ENCODE measurements at regions not wholly inside any gene's neighbourhood (a gene's known extent, or its start where the extent isn't known, plus 50 kb on each side); places are given as distances from the start of the nearest gene placed in this dataset.

- DNase-seq (ENCODE audit: extremely low read depth in 1 of 2, low read depth in 1 of 2): no peak
These were observed 379.5 kb upstream of the SEMA6D start for GRCh38 chr15:47337836-47338235.

- DNase-seq (ENCODE audit: extremely low read depth in 1 of 2, low read depth in 1 of 2): no peak
These were observed 378.5 kb upstream of the SEMA6D start for GRCh38 chr15:47338771-47339170.

GRCh38 chr15:47339800-47340570, 377.3 kb upstream of the SEMA6D start:
- no peak for DNase-seq (ENCODE audit: extremely low read depth in 1 of 2, low read depth in 1 of 2)

GRCh38 chr15:47340571-47340920, 376.8 kb upstream of the SEMA6D start:
- DNase-seq (ENCODE audit: extremely low read depth in 1 of 2, low read depth in 1 of 2): no peak

GRCh38 chr15:47349179-47349578, 368.1 kb upstream of the SEMA6D start:
- no peak for DNase-seq (ENCODE audit: extremely low read depth in 1 of 2, low read depth in 1 of 2)

- no peak for DNase-seq (ENCODE audit: extremely low read depth in 1 of 2, low read depth in 1 of 2)
These were observed 365.8 kb upstream of the SEMA6D start for GRCh38 chr15:47351501-47351900.

GRCh38 chr15:47352217-47352616, 365.1 kb upstream of the SEMA6D start:
- DNase-seq (ENCODE audit: extremely low read depth in 1 of 2, low read depth in 1 of 2): no peak

GRCh38 chr15:47355759-47356158, 361.5 kb upstream of the SEMA6D start:
- DNase-seq (ENCODE audit: extremely low read depth in 1 of 2, low read depth in 1 of 2): no peak

GRCh38 chr15:47356297-47356696, 361.0 kb upstream of the SEMA6D start:
- DNase-seq (ENCODE audit: extremely low read depth in 1 of 2, low read depth in 1 of 2): no peak

DNA sequence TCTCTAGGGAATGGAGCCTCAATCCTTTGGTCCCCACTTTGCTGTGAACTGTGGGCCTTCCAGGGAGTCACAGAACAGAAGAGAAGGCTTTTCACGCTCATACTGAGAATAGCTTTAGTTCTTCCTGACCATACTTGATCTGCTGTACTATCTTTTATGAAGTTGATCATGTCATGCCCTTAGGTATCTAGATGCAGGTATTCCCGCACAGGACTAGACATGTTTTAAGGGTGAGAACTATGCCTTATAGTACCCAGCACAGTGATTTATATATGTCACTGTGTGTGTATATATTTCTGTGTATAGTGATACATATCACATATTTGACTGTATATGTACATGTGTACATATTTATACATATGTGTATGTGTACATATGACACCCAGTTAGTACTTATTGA, 358.4 kb upstream of the SEMA6D start:
- DNase-seq (ENCODE audit: extremely low read depth in 1 of 2, low read depth in 1 of 2): no peak

- DNase-seq (ENCODE audit: extremely low read depth in 1 of 2, low read depth in 1 of 2): no peak
These were observed 357.0 kb upstream of the SEMA6D start for GRCh38 chr15:47360305-47360704.

DNA sequence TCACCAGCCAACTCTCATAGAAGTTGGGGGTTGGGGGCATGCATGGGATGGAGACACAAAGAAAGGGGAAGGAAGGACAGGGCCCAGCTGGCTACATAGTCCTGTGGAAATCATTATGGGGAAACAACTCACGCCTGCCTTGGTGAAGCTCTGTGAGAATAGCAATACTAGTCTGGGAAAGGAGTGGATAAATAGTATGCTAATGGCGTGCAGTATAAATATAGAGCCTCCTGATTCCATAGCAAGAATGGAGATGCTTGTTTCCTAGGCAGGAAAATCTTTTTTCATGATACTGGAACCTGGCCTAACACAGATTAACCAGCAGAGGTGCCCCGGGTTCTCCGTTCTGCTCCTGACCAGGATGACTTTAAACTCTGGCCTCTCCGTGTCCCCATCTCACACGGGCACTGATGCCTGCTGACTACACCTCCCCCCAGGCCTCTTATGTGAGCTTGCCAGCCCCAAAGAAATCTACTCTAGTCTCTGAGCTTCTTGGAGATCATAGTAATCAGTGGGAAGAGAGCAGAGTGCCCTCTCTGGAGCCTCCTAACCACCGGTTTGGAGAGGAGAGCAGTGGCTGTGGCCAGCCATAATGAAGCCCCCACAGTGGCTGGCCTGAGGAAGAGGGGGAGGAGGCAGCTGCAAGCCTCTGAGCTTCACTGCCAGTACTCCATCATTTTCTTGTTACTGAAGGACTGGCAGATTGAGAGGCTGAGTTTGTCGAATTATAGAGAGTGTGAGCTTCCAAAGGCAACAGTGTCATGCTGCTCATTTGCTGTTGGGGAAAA, 355.0 kb upstream of the SEMA6D start:
- no peak for DNase-seq (ENCODE audit: extremely low read depth in 1 of 2, low read depth in 1 of 2)

DNA sequence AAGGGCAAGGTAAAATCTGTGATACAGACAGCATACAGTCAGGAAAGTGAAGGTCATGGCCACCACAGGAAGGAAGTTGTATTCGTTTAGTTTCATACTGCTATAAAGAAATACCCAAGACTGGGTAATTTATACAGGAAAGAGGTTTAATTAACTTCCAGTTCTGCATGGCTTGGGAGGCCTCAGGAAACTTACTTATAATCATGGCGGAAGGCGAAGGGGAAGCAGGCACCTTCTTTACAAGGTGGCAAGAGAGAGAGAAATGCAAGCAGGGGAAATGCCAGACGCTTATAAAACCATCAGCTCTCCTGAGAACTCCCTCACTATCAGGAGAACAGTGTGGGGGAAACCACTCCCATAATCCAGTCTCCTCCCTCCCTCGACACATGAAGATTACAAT, 353.7 kb upstream of the SEMA6D start:
- no peak for DNase-seq (ENCODE audit: extremely low read depth in 1 of 2, low read depth in 1 of 2)

GRCh38 chr15:47364230-47365141, 352.8 kb upstream of the SEMA6D start:
- no peak for DNase-seq (ENCODE audit: extremely low read depth in 1 of 2, low read depth in 1 of 2)

DNA sequence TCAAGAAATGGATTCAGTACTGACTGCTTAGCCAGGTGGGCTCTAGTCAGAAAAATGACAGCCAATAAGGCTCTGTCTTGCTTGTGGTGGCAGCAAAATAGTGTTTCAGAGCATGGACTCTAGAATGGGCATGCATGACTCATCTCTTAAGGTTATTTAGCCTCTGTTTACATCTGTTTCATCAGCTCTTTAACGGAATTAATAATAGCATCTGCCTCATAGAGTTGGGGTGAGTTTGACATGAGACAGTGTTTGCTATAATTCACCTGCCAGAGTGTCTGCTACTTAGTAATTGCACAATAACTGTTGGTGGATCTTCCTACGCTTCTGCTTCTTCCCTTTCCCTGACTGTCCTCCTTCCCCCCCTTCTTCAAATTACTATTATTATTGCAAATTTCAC, 350.4 kb upstream of the SEMA6D start:
- no peak for DNase-seq (ENCODE audit: extremely low read depth in 1 of 2, low read depth in 1 of 2)

- no peak for DNase-seq (ENCODE audit: extremely low read depth in 1 of 2, low read depth in 1 of 2)
These were observed 349.4 kb upstream of the SEMA6D start for GRCh38 chr15:47367726-47368390.

GRCh38 chr15:47371939-47372338, 345.4 kb upstream of the SEMA6D start:
- no peak for DNase-seq (ENCODE audit: extremely low read depth in 1 of 2, low read depth in 1 of 2)

DNA sequence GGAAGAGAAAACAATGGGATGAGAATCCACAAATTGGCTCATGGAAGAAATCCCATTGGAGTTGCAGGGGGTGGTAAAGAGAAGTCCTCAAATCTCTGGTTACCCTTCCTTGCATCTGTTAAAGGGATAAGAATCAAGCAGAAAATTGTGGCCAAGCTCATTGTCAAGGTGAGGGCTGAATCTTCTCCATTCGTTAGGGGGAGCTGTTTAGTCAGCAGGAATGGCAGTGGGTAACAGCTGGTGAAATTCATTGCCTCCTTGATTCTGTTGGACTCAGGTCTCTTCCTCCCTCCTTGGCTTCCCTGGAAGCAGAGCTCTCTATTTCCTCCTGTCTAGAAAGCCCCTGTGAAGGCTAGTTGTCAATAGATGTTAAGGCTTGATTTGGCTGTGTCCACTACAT, 343.1 kb upstream of the SEMA6D start:
- no peak for DNase-seq (ENCODE audit: extremely low read depth in 1 of 2, low read depth in 1 of 2)

- DNase-seq (ENCODE audit: extremely low read depth in 1 of 2, low read depth in 1 of 2): no peak
These were observed 341.1 kb upstream of the SEMA6D start for GRCh38 chr15:47376190-47376589.

- DNase-seq (ENCODE audit: extremely low read depth in 1 of 2, low read depth in 1 of 2): no peak
These were observed 339.8 kb upstream of the SEMA6D start for GRCh38 chr15:47377465-47377864.

DNA sequence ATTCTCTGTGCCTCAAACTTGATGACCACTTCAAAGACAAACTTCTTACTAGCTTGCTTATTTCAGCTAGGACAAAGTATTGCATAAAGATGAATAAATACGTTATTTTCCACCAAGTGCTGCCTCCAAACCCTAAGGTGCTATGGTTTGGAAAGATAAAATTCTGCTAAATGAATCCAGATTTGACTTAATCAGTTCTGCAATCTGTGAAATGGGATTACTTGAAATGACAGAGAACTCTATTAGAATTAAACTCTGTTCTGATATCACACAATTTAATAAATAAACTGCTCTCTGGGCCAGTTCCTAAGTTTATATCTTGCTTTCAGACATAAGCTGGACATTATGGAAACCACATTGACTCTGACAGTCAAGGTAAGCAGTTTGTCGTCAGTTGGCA, 338.8 kb upstream of the SEMA6D start:
- DNase-seq (ENCODE audit: extremely low read depth in 1 of 2, low read depth in 1 of 2): no peak
